ENCODE measurements at regions not wholly inside any gene's neighbourhood (a gene's known extent, or its start where the extent isn't known, plus 50 kb on each side); places are given as distances from the start of the nearest gene placed in this dataset.

DNA sequence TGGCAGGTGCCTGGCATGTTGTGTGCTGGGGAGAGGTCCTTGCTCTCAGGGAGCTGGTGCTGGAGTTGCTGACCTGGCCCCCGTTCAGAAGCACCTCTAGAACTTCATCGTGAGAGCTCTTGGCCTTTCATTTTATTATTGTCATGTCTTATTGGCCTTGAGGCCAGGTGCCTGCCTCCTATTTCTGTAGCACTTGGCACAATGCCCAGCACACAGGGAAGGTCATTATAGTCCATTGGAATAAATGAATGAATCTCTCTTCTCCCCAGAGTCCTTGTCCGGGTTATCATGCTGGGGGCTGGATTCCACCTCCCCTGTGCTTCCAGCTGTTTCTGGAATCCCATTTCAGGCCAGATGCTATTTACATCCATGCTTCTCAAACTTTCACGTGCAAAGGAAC, 169.2 kb downstream of the HAPSTR1 start:
- TF ChIP-seq, protein P1, sequence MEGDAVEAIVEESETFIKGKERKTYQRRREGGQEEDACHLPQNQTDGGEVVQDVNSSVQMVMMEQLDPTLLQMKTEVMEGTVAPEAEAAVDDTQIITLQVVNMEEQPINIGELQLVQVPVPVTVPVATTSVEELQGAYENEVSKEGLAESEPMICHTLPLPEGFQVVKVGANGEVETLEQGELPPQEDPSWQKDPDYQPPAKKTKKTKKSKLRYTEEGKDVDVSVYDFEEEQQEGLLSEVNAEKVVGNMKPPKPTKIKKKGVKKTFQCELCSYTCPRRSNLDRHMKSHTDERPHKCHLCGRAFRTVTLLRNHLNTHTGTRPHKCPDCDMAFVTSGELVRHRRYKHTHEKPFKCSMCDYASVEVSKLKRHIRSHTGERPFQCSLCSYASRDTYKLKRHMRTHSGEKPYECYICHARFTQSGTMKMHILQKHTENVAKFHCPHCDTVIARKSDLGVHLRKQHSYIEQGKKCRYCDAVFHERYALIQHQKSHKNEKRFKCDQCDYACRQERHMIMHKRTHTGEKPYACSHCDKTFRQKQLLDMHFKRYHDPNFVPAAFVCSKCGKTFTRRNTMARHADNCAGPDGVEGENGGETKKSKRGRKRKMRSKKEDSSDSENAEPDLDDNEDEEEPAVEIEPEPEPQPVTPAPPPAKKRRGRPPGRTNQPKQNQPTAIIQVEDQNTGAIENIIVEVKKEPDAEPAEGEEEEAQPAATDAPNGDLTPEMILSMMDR (IDR thresholded peaks at IDR 0.05; ENCODE audit: low read depth, low read length), result no peak
- no peak for TF ChIP-seq POLR2A (IDR thresholded peaks at IDR 0.05; ENCODE audit: extremely low read depth, insufficient read length)

All from NB4 (cell line).